Panc1 (cell line): ENCODE measurements at regions not wholly inside any gene's neighbourhood (a gene's known extent, or its start where the extent isn't known, plus 50 kb on each side); places are given as distances from the start of the nearest gene placed in this dataset.

Experiments used
- ATAC-seq: fragments of 200-7000 bp; cut with Tn5 transposase; 2 replicates; pipeline ENCODE4 v1.9.1; 2020; ENCODE audit warnings: mild to moderate bottlenecking, moderate library complexity
- BruUV-seq: library from RNA; stranded (reverse); fragments of 400-500 nt; replicated peaks from 2 replicates; lab custom pipeline; 2021; lab: Mats Ljungman, UMichigan
- CTCF ChIA-PET: fragments of 300-600 bp; sonication (Branson Sonifier 250); formaldehyde crosslinking; loops from one replicate; lab custom pipeline; 2022; ENCODE audit warnings: antibody characterized with exemption; lab: Charles Lee
- POLR2A ChIA-PET: fragments of 300-600 bp; sonication (Branson Sonifier 250); formaldehyde crosslinking; loops from one replicate; lab custom pipeline; 2022; ENCODE audit warnings: antibody characterized with exemption; lab: Charles Lee
- DNase-seq: peaks from one replicate; pipeline ENCODE4 v3.0.0-alpha.2; 2010; ENCODE audit warnings: low read depth, low spot score
- H3K27ac ChIP-seq: 2 replicates; pipeline ENCODE4 v1.5.1; 2011; ENCODE audit warnings: mild to moderate bottlenecking, low read length, inconsistent platforms
- H3K27me3 ChIP-seq: fragments of 200-500 bp; sonication (Bioruptor generic); 2 replicates; pipeline ENCODE4 v1.6.0; 2014; ENCODE audit warnings: low read length, inconsistent platforms; ENCODE audit not compliant: control insufficient read depth, insufficient read depth
- H3K36me3 ChIP-seq: fragments of 200-500 bp; sonication (Bioruptor generic); 2 replicates; pipeline ENCODE4 v1.5.1; 2014; ENCODE audit warnings: inconsistent platforms, mild to moderate bottlenecking, low read length, moderate library complexity; ENCODE audit not compliant: control insufficient read depth, insufficient read depth
- H3K4me1 ChIP-seq: 2 replicates; pipeline ENCODE4 v1.5.1; 2011; ENCODE audit warnings: inconsistent platforms, mild to moderate bottlenecking, low read length, moderate library complexity; ENCODE audit not compliant: control insufficient read depth, insufficient read depth
- H3K4me3 ChIP-seq, 2 experiments: 2 replicates each; pipeline ENCODE4 v1.5.1; 2011 to 2012; ENCODE audit warnings: low read depth in 2 of 2, low read length in 2 of 2, mild to moderate bottlenecking in 2 of 2, inconsistent platforms in 1 of 2, moderate library complexity in 1 of 2
- H3K9me3 ChIP-seq: fragments of 200-500 bp; sonication (Bioruptor generic); 2 replicates; pipeline ENCODE4 v1.5.1; 2014; ENCODE audit warnings: low read depth, mild to moderate bottlenecking, inconsistent platforms, low read length, moderate library complexity; ENCODE audit not compliant: control insufficient read depth, insufficient read depth
- POLR2AphosphoS5 ChIP-seq: IDR thresholded peaks from 2 replicates; pipeline ENCODE4 v1.6.1; 2012; ENCODE audit warnings: mild to moderate bottlenecking, low read depth, low read length, moderate library complexity
- SIN3A ChIP-seq: IDR thresholded peaks from 2 replicates; pipeline ENCODE4 v1.6.1; 2012; ENCODE audit warnings: low read depth, mild to moderate bottlenecking, low read length, moderate library complexity, borderline replicate concordance; ENCODE audit not compliant: insufficient read depth
- TCF7L2 ChIP-seq: IDR thresholded peaks from 2 replicates; pipeline ENCODE4 v1.6.1; 2011; ENCODE audit warnings: mild to moderate bottlenecking, low read depth, low read length, inconsistent platforms
- in situ Hi-C: cut with HindIII; loops from 2 replicates; pipeline ENCODE4 v1.10.0; 2016; ENCODE audit warnings: low sequenced_read_pairs, low pct_unique_long_range_greater_than_20kb
- intact Hi-C: fragments of 100-400 bp; cut with micrococcal nuclease; formaldehyde crosslinking; loops from one replicate; pipeline ENCODE4 v1.10.0; 2022; ENCODE audit not compliant: unreplicated experiment
- TF ChIP-seq, protein P1 (sequence below), 2 experiments: IDR thresholded peaks; 2 replicates each; pipeline ENCODE4 v1.6.1; 2011 to 2012; ENCODE audit warnings: low read depth in 2 of 2, control low read depth in 1 of 2, low read length in 1 of 2, mild to moderate bottlenecking in 1 of 2, moderate library complexity in 1 of 2; ENCODE audit not compliant: insufficient read depth in 1 of 2
- TF ChIP-seq, protein P2 (sequence below): fragments of 450-650 bp; IDR thresholded peaks from 2 replicates; pipeline ENCODE4 v1.5.1; 2017; ENCODE audit warnings: mild to moderate bottlenecking

DNA sequence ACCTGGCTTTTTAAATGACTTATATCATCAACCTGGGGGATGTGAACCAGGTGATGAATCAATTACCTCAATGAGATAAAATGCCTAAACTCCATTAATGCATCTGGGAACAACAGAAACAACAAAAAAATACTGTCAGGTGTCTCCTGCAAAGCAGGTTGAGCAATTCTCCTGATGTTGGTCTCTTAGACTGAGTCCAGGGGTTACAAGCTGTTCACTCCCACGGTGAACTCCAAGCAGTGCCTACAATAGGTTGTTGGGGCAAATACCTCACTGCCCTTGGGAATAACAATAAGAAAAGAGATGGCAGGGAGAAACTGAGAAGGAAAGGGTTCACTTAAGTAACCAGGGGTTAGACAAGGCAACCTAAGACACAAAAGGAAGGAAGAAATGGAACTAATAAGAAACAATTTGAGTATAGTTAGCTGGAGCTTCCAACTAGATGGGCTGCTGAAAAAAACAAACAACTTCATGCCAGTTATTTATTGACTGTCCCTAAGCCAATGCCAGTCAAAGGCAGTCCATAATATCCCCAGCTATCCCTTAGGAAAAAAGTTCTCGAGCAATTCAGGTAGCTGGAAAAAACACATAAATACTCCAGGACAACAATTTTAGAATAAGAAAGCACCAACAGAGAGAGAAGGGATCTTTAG, 97.6 kb upstream of the MAGI3 start:
- H3K27me3 ChIP-seq = no peaks in the 10 kb centered on the region
- H3K27ac ChIP-seq = no peak overlapping the region
- in situ Hi-C loops = no loop called here
- intact Hi-C loops = no loop called here
- no peaks in the 10 kb centered on the region for H3K36me3 ChIP-seq
- DNase-seq (no peak), ATAC-seq (no peak)
- H3K4me3 ChIP-seq = no peak overlapping the region
- BruUV-seq = no TSS peak
- ChIA-PET POLR2A (no interaction called here), CTCF (no interaction called here)
- TF ChIP-seq, protein P1, sequence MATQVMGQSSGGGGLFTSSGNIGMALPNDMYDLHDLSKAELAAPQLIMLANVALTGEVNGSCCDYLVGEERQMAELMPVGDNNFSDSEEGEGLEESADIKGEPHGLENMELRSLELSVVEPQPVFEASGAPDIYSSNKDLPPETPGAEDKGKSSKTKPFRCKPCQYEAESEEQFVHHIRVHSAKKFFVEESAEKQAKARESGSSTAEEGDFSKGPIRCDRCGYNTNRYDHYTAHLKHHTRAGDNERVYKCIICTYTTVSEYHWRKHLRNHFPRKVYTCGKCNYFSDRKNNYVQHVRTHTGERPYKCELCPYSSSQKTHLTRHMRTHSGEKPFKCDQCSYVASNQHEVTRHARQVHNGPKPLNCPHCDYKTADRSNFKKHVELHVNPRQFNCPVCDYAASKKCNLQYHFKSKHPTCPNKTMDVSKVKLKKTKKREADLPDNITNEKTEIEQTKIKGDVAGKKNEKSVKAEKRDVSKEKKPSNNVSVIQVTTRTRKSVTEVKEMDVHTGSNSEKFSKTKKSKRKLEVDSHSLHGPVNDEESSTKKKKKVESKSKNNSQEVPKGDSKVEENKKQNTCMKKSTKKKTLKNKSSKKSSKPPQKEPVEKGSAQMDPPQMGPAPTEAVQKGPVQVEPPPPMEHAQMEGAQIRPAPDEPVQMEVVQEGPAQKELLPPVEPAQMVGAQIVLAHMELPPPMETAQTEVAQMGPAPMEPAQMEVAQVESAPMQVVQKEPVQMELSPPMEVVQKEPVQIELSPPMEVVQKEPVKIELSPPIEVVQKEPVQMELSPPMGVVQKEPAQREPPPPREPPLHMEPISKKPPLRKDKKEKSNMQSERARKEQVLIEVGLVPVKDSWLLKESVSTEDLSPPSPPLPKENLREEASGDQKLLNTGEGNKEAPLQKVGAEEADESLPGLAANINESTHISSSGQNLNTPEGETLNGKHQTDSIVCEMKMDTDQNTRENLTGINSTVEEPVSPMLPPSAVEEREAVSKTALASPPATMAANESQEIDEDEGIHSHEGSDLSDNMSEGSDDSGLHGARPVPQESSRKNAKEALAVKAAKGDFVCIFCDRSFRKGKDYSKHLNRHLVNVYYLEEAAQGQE (IDR thresholded peaks at IDR 0.05; ENCODE audit: insufficient read depth in 1 of 2, low read depth in 2 of 2, low read length in 1 of 2) = no peak
- no peak for TF ChIP-seq SIN3A
- no peak for TF ChIP-seq TCF7L2
- no peak for TF ChIP-seq POLR2AphosphoS5
- TF ChIP-seq, protein P2, sequence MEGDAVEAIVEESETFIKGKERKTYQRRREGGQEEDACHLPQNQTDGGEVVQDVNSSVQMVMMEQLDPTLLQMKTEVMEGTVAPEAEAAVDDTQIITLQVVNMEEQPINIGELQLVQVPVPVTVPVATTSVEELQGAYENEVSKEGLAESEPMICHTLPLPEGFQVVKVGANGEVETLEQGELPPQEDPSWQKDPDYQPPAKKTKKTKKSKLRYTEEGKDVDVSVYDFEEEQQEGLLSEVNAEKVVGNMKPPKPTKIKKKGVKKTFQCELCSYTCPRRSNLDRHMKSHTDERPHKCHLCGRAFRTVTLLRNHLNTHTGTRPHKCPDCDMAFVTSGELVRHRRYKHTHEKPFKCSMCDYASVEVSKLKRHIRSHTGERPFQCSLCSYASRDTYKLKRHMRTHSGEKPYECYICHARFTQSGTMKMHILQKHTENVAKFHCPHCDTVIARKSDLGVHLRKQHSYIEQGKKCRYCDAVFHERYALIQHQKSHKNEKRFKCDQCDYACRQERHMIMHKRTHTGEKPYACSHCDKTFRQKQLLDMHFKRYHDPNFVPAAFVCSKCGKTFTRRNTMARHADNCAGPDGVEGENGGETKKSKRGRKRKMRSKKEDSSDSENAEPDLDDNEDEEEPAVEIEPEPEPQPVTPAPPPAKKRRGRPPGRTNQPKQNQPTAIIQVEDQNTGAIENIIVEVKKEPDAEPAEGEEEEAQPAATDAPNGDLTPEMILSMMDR = no peak
- no peaks in the 10 kb centered on the region for H3K9me3 ChIP-seq
- no peaks in the 10 kb centered on the region for H3K4me1 ChIP-seq

DNA sequence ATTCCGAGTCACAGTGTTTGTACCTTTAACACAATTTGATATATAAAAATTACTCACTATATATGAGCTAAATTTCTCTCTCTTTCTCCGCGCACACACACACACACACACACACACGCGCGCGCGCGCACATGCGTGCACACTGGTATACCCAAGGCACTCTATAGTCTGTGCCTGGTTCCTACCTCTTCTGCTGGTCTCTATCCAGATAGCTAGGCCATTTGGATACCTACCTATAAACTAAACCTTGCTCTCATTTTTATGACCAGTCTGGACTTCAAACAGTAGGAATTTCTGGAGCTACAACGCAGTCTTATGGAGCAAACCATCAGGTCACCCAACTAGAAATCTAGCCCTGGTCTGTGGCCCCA, 97.1 kb upstream of the MAGI3 start:
- Histone ChIP-seq H3K36me3 (no peaks in the 10 kb centered on the region), H3K27ac (no peak overlapping the region), H3K9me3 (no peaks in the 10 kb centered on the region), H3K4me3 (no peak overlapping the region), H3K4me1 (no peaks in the 10 kb centered on the region), H3K27me3 (no peaks in the 10 kb centered on the region)
- CTCF ChIA-PET = no interaction called here
- intact Hi-C loops = no loop called here
- TF ChIP-seq POLR2AphosphoS5 (no peak), SIN3A (no peak), TCF7L2 (no peak)
- TF ChIP-seq, protein P2 = no peak
- in situ Hi-C loops = no loop called here
- BruUV-seq = no TSS peak
- DNase-seq = no peak
- POLR2A ChIA-PET = no interaction called here
- ATAC-seq = no peak
